ENCODE measurements at regions not wholly inside any gene's neighbourhood (a gene's known extent, or its start where the extent isn't known, plus 50 kb on each side); places are given as distances from the start of the nearest gene placed in this dataset.

GRCh38 chr6:127053875-127054235, 64.6 kb upstream of the RSPO3 start:
- TF ChIP-seq POLR2A (IDR thresholded peaks at IDR 0.05) (no peak), CTCF (IDR thresholded peaks at IDR 0.05) (no peak), EP300 (IDR thresholded peaks at IDR 0.05) (no peak)
